ENCODE measurements at regions not wholly inside any gene's neighbourhood (a gene's known extent, or its start where the extent isn't known, plus 50 kb on each side); places are given as distances from the start of the nearest gene placed in this dataset.

- Histone ChIP-seq H3K27ac (no peak overlapping the region), H3K4me1 (peaks cover 0 to 19% (median 15%) of the 10 kb centered on the region in 4 donors), H3K4me3 (no peak overlapping the region), H3K9me3 (no peaks in the 10 kb centered on the region), H3K27me3 (no peaks in the 10 kb centered on the region), H3K36me3 (no peaks in the 10 kb centered on the region)
- no peak for DNase-seq
- TF ChIP-seq POLR2A (IDR thresholded peaks at IDR 0.05) (no peak), POLR2AphosphoS5 (IDR thresholded peaks at IDR 0.05) (no peak), EP300 (IDR thresholded peaks at IDR 0.05) (no peak), CTCF (IDR thresholded peaks at IDR 0.05) (no peak)
- 21 to 68% methylated on average over 4 of the region's 4 CpGs for WGBS, 2 donors
- intact Hi-C loops (cut with DNase I) = no loop called here
Measured at GRCh38 chr2:160838691-160839090, 321.5 kb upstream of the TANK start.

- TF ChIP-seq POLR2AphosphoS5 (IDR thresholded peaks at IDR 0.05) = no peak
- no peak for TF ChIP-seq CTCF (IDR thresholded peaks at IDR 0.05)
- intact Hi-C loops (cut with DNase I) = no loop called here
- Histone ChIP-seq H3K27ac (no peak overlapping the region), H3K4me3 (no peak overlapping the region), H3K9me3 (peaks cover 0 to 6% (median 0%) of the 10 kb centered on the region in 4 donors), H3K36me3 (no peaks in the 10 kb centered on the region), H3K4me1 (peaks cover 0 to 8% (median 4%) of the 10 kb centered on the region in 4 donors), H3K27me3 (no peaks in the 10 kb centered on the region)
- DNase-seq = no peak
- 92 to 93% methylated on average over 4 of the region's 4 CpGs for WGBS, 2 donors
Measured at GRCh38 chr2:160842286-160842685, 317.9 kb upstream of the TANK start.

- intact Hi-C loops (cut with DNase I) = no loop called here
- Histone ChIP-seq H3K27me3 (no peaks in the 10 kb centered on the region), H3K4me3 (no peak overlapping the region), H3K4me1 (no peaks in the 10 kb centered on the region), H3K36me3 (no peaks in the 10 kb centered on the region), H3K27ac (no peak overlapping the region), H3K9me3 (no peaks in the 10 kb centered on the region)
- DNase-seq = no peak
- no peak for TF ChIP-seq POLR2A (IDR thresholded peaks at IDR 0.05)
- 59 to 68% methylated on average over 2 of the region's 2 CpGs for WGBS, 2 donors
Measured at GRCh38 chr2:160859096-160859495, 301.1 kb upstream of the TANK start.

- Histone ChIP-seq H3K9me3 (no peaks in the 10 kb centered on the region), H3K36me3 (no peaks in the 10 kb centered on the region), H3K4me3 (no peak overlapping the region), H3K27me3 (no peaks in the 10 kb centered on the region), H3K4me1 (no peaks in the 10 kb centered on the region), H3K27ac (no peak overlapping the region)
- DNase-seq = no peak
- TF ChIP-seq CTCF (IDR thresholded peaks at IDR 0.05) (no peak), EP300 (IDR thresholded peaks at IDR 0.05) (no peak), POLR2AphosphoS5 (IDR thresholded peaks at IDR 0.05) (no peak), POLR2A (IDR thresholded peaks at IDR 0.05) (no peak)
- WGBS, 2 donors = 84 to 88% methylated on average over 2 of the region's 2 CpGs
- intact Hi-C loops (cut with DNase I) = no loop called here
Measured at GRCh38 chr2:160862226-160862625, 298.0 kb upstream of the TANK start.

- Histone ChIP-seq H3K4me3 (no peak overlapping the region), H3K36me3 (no peaks in the 10 kb centered on the region), H3K4me1 (no peaks in the 10 kb centered on the region), H3K27me3 (no peaks in the 10 kb centered on the region), H3K27ac (peak overlapping the region in 2 of 4 donors; percentile 28 to 41), H3K9me3 (no peaks in the 10 kb centered on the region)
- intact Hi-C loops (cut with DNase I) = no loop called here
- TF ChIP-seq POLR2A (IDR thresholded peaks at IDR 0.05) (no peak), POLR2AphosphoS5 (IDR thresholded peaks at IDR 0.05) (no peak), EP300 (IDR thresholded peaks at IDR 0.05) (no peak), CTCF (IDR thresholded peaks at IDR 0.05) (no peak)
- 77 to 85% methylated on average over 3 of the region's 3 CpGs for WGBS, 2 donors
- no peak for DNase-seq
Measured at GRCh38 chr2:160868891-160869290, 291.3 kb upstream of the TANK start.
